Central memory CD8-positive, alpha-beta T cell (primary cell): ENCODE measurements at regions not wholly inside any gene's neighbourhood (a gene's known extent, or its start where the extent isn't known, plus 50 kb on each side); places are given as distances from the start of the nearest gene placed in this dataset.

Experiments used
- ATAC-seq: fragments of 150-1000 bp; cut with Tn5 transposase; replicated peaks from 2 replicates; pipeline ENCODE4 v1.10.0; 2022; ENCODE audit warnings: mild to moderate bottlenecking, moderate FRiP score, moderate number of reproducible peaks; ENCODE audit not compliant: poor library complexity, severe bottlenecking; ENCODE audit errors: extremely low read depth
- DNase-seq, 2 donors: peaks; one replicate each; pipeline ENCODE4 v3.0.0; 2021; ENCODE audit warnings: low spot score in 2 of 2
- H3K27ac Mint-ChIP-seq: one replicate; pipeline ENCODE4 v1.8.0; 2022; ENCODE audit warnings: low read depth, mild to moderate bottlenecking, moderate library complexity, mixed read lengths
- H3K27me3 Mint-ChIP-seq: one replicate; pipeline ENCODE4 v1.8.0; 2022; ENCODE audit warnings: mixed read lengths
- H3K36me3 Mint-ChIP-seq: one replicate; pipeline ENCODE4 v1.8.0; 2022; ENCODE audit warnings: mild to moderate bottlenecking, moderate library complexity, mixed read lengths; ENCODE audit not compliant: insufficient read depth
- H3K4me1 Mint-ChIP-seq: one replicate; pipeline ENCODE4 v1.8.0; 2022; ENCODE audit warnings: mixed read lengths
- H3K4me3 Mint-ChIP-seq: one replicate; pipeline ENCODE4 v1.8.0; 2022; ENCODE audit warnings: mild to moderate bottlenecking, moderate library complexity, mixed read lengths
- H3K9me3 Mint-ChIP-seq: one replicate; pipeline ENCODE4 v1.8.0; 2022; ENCODE audit warnings: mixed read lengths

DNA sequence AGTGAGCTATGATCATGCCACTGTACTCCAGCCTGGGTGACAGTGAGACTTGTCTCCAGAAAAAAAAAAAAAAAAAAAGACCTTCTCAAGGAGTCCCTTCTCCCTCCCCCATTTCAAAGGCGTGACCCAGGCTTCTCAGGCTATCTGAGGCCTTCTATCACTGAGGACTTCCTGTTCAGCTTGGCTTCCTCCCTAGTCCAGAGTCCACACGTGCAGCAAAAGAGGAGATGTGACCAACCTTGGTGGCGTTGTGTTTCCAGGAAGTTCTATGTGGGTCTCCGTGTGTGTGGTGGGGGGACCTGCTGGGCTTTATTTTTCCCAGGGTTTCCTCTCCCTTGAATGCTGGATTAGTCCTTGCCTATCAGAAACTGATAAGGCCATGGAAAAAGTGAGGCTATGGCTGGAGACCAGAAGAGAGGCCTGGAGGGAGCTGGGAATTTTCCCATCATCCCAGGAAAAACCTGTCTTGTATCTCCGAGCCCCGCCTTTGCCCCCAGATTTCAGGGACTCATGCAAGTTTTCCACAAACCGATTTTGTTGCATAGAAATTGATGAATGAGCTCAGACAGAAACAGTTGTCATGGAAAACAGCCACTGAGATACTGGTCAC is 148.1 kb downstream of the SALL1 start:
- no peak overlapping the region for H3K4me3 Mint-ChIP-seq
- no peak for ATAC-seq
- H3K27ac Mint-ChIP-seq: no peak overlapping the region
- H3K36me3 Mint-ChIP-seq: no peaks in the 10 kb centered on the region
- H3K9me3 Mint-ChIP-seq: peaks cover 9% of the 10 kb centered on the region
- no peak for DNase-seq
- peaks cover 21% of the 10 kb centered on the region for H3K27me3 Mint-ChIP-seq
- H3K4me1 Mint-ChIP-seq: no peaks in the 10 kb centered on the region

DNA sequence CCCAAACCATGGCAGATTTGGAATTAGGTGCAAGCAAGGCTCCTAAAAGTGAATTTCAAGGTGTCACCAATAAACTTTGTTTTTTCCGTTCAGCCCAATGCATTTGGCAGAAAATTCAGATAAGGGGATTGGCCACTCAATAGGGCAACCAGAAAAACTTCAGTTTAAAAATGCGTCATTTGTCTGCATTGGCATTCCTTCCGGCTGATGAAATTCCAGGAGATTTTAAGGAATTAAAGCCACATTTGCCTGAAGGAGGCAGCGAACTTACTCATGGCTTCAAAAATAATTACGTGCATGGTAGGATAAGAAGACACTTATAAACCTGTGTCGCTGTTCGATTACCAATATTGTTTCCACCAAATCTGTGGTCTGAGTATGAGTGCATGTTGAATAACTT is 151.9 kb downstream of the SALL1 start:
- ATAC-seq (no peak), DNase-seq (no peak)
- Mint-ChIP-seq H3K36me3 (no peaks in the 10 kb centered on the region), H3K27ac (no peak overlapping the region), H3K27me3 (peaks cover under 1% of the 10 kb centered on the region), H3K9me3 (no peaks in the 10 kb centered on the region), H3K4me1 (no peaks in the 10 kb centered on the region), H3K4me3 (no peak overlapping the region)

DNA sequence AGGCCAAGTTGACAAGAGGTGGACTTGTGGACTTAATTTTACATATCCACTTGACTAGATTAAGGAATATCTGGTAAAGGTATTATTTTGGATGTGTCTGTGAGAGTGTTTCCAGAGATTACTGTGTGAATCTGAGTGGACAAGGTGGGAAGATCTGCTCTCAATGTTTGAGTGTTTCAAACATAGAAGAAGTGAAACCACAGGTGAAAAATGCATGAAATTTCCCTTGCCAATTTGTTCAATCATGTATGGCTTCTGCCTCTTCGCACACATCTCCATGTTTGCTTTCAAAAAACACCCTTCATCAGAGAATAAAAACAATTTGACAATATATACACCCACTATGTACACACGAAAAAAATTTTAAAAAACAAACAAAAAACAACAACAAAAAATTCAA is 152.7 kb downstream of the SALL1 start:
- H3K27ac Mint-ChIP-seq: no peak overlapping the region
- DNase-seq (no peak), ATAC-seq (no peak)
- no peaks in the 10 kb centered on the region for H3K4me1 Mint-ChIP-seq
- no peak overlapping the region for H3K4me3 Mint-ChIP-seq
- no peaks in the 10 kb centered on the region for H3K36me3 Mint-ChIP-seq
- H3K27me3 Mint-ChIP-seq: no peaks in the 10 kb centered on the region
- H3K9me3 Mint-ChIP-seq: no peaks in the 10 kb centered on the region

DNA sequence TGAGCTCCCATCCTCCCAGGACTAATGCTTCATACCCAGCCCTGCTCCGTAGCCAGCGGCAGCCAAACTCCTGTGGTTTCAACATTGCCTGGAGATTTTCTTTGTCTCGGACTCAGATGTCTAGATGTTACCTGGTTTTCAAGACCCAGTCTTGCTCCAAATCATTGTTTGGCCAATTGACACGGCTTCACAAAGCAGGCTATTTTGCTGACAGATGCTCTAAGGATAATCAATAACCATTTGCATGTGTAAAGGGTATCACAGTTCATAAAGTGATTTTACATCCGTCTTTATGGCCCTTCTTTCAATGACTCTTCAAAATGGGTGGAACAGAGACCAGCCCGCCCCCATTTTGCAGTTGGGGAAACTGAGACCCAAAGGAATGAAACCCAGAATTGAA is 153.4 kb downstream of the SALL1 start:
- Mint-ChIP-seq H3K36me3 (no peaks in the 10 kb centered on the region), H3K9me3 (no peaks in the 10 kb centered on the region), H3K27ac (no peak overlapping the region), H3K27me3 (no peaks in the 10 kb centered on the region), H3K4me3 (no peak overlapping the region), H3K4me1 (no peaks in the 10 kb centered on the region)
- ATAC-seq: no peak
- no peak for DNase-seq

DNA sequence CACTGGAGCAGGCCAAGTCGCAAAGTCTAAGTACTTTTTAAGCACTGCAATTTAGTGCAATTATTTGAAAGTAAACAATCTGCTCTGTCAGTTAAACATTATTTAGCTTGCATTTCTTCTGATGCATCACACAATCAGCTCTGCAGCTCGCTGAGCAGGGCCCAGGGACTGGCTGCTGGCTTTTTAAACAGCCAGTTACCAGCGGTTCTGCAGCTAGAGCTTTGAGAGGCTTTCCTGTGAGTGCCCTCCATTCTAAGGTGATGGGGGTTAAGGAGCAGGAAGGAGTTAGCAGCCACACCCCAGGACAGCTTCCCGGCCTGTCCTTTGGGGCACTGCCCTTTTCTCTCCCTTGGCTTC is 154.3 kb downstream of the SALL1 start:
- H3K36me3 Mint-ChIP-seq: no peaks in the 10 kb centered on the region
- no peak overlapping the region for H3K4me3 Mint-ChIP-seq
- ATAC-seq (no peak), DNase-seq (no peak)
- no peaks in the 10 kb centered on the region for H3K4me1 Mint-ChIP-seq
- no peaks in the 10 kb centered on the region for H3K27me3 Mint-ChIP-seq
- H3K9me3 Mint-ChIP-seq: no peaks in the 10 kb centered on the region
- H3K27ac Mint-ChIP-seq: no peak overlapping the region

DNA sequence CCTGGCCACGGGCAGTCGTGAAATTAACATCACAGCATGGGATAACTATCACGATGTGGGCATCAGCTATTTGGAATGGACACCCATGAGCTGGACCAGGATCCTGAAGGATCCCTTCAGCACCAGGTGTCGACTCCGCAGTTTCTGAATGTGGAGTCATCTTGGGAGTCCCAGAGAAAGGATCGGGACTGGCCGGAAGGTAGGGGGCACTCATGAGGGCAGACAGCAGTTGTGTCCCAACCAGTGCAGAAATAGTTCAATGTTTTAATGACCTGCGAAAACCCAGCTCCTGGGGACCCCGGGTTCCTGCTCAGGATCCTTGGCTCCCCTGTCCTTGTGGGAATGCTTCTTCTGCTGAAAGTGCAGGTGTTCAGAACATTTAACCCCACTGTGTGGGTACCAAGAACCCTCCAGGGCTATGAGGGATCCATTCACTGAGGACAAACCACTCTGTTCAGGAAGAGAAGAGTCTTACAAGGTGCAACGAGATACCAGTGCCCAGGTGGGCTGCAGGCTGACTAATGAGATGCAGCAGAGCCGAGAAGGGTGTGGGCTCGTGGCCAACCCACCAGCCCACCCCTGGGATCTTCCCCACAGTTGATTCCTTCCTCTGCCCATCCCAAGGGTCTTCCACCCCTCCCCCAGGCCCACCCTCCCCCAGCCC is 154.8 kb downstream of the SALL1 start:
- no peaks in the 10 kb centered on the region for H3K36me3 Mint-ChIP-seq
- DNase-seq: no peak
- no peak for ATAC-seq
- no peak overlapping the region for H3K4me3 Mint-ChIP-seq
- H3K9me3 Mint-ChIP-seq: no peaks in the 10 kb centered on the region
- no peaks in the 10 kb centered on the region for H3K4me1 Mint-ChIP-seq
- no peaks in the 10 kb centered on the region for H3K27me3 Mint-ChIP-seq
- H3K27ac Mint-ChIP-seq: no peak overlapping the region

DNA sequence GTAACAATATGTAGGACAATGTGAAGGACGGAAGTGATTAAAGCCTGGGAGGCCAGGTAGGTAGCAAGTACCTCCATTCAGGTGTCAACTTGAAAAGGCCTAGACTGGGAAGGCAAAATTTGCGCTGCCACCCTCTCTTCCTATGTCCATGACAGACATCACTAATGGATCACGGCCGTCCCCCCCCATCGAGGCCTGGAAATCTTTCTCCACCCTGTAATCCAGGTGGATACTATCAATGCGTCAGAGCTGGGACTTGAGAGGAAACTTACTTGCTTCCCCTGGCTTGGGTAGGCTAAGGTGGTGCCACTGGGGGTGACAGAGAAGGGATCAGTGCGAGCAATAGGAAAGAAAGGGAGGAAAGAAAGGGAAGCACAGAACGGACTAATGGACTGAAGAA is 156.1 kb downstream of the SALL1 start:
- Mint-ChIP-seq H3K4me3 (no peak overlapping the region), H3K27ac (no peak overlapping the region), H3K27me3 (no peaks in the 10 kb centered on the region), H3K4me1 (no peaks in the 10 kb centered on the region), H3K36me3 (no peaks in the 10 kb centered on the region), H3K9me3 (peaks cover under 1% of the 10 kb centered on the region)
- DNase-seq (no peak), ATAC-seq (no peak)

DNA sequence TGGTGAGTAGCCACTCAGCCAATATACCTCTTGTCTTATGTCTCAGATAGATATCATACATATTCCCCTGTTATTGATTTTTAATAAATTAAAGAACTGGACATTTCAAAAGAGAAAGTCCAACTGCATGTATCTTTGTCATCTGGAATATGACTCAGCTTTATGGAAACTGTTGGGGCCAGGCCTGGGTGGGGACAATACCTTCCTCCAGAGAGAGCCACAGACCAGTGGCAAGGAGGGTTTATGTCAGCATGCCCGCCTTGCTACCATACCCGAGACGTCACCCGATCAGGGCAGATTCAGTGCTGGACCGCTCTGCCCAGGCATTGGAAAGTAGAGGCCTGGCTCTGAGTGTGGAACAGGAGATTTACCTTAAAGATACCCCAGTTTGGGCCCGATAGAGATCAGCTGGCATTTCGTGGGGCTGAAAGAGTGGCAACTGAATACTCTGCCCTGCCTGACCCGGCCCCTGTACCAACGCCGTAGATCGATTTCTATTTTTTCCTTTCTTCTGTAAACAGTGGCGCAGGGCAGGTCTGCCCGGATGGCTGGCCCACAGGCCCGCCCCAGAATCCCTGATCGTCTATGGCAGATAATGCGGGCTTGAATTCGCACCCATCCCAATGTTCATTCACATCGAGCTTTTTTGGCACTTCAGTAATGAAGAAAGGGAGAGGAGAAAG is 158.6 kb downstream of the SALL1 start:
- Mint-ChIP-seq H3K27ac (no peak overlapping the region), H3K9me3 (peaks cover 10% of the 10 kb centered on the region), H3K4me3 (no peak overlapping the region), H3K4me1 (no peaks in the 10 kb centered on the region), H3K36me3 (no peaks in the 10 kb centered on the region), H3K27me3 (peaks cover 7% of the 10 kb centered on the region)
- no peak for ATAC-seq
- DNase-seq: no peak

DNA sequence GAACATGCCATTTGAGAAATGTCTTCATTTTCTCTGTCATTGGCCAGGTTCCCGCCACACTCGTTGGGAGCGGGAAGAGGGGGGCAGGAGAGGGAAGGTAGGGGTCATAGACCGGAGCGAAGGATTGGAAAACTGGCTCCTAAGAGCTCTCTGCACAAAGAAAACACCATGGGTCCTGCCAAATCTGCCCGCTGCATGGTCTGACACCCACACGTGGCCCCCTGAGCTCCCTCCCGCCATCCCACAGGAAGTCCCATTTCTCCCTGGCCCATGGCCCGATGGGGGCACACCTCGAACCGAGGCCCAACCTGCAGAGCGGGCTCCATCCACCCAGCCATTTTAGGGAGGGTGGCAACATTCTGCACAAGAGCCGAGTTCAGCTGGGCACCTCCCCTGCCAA is 159.6 kb downstream of the SALL1 start:
- no peak overlapping the region for H3K4me3 Mint-ChIP-seq
- peaks cover 7% of the 10 kb centered on the region for H3K27me3 Mint-ChIP-seq
- ATAC-seq: no peak
- peaks cover 10% of the 10 kb centered on the region for H3K9me3 Mint-ChIP-seq
- no peak for DNase-seq
- no peak overlapping the region for H3K27ac Mint-ChIP-seq
- no peaks in the 10 kb centered on the region for H3K36me3 Mint-ChIP-seq
- no peaks in the 10 kb centered on the region for H3K4me1 Mint-ChIP-seq

DNA sequence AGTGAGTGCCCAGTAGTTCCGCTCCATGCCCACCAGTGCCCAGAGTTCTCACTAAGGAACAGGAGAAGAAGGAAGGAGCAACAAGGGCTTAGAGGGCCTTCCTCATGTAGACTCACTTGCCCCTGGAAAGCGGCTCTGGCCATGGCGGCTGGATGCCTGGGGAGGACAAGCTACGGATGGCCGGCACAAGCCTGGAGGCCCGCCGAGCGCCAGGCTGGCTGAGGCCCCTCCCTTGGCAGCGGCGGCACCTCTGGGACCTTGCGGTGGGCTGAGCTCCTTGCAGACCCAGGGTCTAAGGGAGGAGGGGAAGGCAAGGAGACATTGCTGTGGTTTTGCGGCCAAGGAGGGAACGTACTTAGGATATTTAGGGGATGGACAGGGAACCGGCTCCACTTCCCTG is 160.1 kb downstream of the SALL1 start:
- no peak for DNase-seq
- Mint-ChIP-seq H3K27ac (no peak overlapping the region), H3K27me3 (peaks cover 7% of the 10 kb centered on the region), H3K36me3 (no peaks in the 10 kb centered on the region), H3K4me1 (no peaks in the 10 kb centered on the region), H3K4me3 (no peak overlapping the region), H3K9me3 (peaks cover 10% of the 10 kb centered on the region)
- no peak for ATAC-seq

DNA sequence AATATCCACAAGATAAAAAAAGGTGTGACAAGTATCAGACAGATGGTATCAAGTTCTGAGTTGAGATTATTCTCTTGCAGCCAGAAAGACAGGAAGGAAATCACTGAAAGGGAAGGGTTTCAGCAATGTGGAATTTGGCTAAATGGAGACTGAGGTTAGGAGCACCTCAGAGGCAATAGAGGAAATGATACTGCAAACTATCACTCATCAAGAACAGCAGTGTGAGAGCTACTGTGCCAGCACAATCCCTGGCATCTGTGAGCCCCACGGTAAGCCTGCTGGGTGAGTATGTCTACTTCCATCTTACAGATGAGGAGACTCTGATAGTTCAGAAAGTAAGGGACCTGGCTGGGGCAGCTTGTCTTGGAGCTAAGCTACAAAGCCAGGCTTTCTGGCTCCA is 162.0 kb downstream of the SALL1 start:
- peaks cover 10% of the 10 kb centered on the region for H3K9me3 Mint-ChIP-seq
- no peak overlapping the region for H3K4me3 Mint-ChIP-seq
- H3K36me3 Mint-ChIP-seq: no peaks in the 10 kb centered on the region
- peaks cover 7% of the 10 kb centered on the region for H3K27me3 Mint-ChIP-seq
- no peak for DNase-seq
- ATAC-seq: no peak
- no peaks in the 10 kb centered on the region for H3K4me1 Mint-ChIP-seq
- H3K27ac Mint-ChIP-seq: no peak overlapping the region

DNA sequence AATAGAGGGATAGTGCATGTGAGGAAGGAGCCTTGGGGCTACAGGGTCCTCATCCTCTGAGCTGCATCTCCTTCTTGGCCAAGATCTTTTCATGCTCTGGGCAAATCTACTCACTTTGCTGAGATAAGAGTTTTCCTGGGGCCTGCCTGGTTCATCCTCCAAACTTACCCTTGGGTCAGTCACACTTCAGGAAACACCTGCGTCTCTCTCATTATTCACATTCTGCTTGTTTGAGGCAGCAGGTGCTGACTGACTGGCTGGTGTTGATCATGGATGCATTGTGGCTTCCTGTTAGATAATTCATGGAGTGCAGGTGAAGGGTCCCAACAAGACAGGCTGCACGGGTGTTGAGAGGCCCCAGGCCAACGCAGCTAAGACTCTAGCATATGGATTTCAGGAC is 162.6 kb downstream of the SALL1 start:
- no peak for ATAC-seq
- Mint-ChIP-seq H3K4me3 (no peak overlapping the region), H3K4me1 (no peaks in the 10 kb centered on the region), H3K27me3 (peaks cover 7% of the 10 kb centered on the region), H3K9me3 (peaks cover 10% of the 10 kb centered on the region), H3K36me3 (no peaks in the 10 kb centered on the region), H3K27ac (no peak overlapping the region)
- no peak for DNase-seq

DNA sequence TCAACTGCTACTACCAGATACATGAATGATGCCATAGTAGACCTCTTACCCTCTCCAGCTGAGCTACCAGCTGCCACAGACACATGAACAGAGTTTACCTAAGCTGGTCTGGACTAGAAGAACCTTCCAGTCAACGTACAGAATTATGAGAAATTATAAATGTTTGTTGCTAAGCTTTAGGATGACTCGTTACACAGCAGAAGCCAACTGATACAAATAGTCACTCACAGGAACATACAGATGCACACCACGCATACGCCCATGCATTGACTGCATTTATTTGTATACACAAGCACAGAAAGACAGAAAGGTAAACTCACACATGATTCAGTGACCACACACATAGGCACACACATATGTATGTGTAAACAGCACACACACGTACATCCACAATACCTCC is 164.6 kb downstream of the SALL1 start:
- no peak overlapping the region for H3K27ac Mint-ChIP-seq
- peaks cover 7% of the 10 kb centered on the region for H3K27me3 Mint-ChIP-seq
- no peak for ATAC-seq
- DNase-seq: no peak
- no peaks in the 10 kb centered on the region for H3K36me3 Mint-ChIP-seq
- no peak overlapping the region for H3K4me3 Mint-ChIP-seq
- no peaks in the 10 kb centered on the region for H3K4me1 Mint-ChIP-seq
- peaks cover 14% of the 10 kb centered on the region for H3K9me3 Mint-ChIP-seq
